ENCODE measurements at regions not wholly inside any gene's neighbourhood (a gene's known extent, or its start where the extent isn't known, plus 50 kb on each side); places are given as distances from the start of the nearest gene placed in this dataset.

DNA sequence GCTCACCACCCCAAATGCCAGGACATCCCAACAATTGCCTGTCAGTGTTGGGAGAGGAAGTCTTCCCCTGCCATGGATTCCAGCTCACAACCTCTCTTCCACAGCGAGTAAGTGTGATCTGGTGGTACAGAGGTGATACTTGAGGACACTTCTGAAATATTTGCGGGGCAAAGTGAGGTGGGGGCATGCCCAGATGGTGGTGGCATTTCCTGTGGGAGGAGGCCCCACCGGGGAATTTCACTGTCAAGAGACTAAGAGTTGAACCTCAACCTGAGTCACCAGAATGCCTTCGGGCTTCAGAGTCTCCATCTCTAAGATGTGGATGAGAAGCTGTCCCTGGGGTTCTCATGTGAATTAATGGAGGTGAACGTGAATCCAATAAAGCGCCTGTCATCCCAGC lies 122.3 kb upstream of the RFLNA start:
- Histone ChIP-seq H3K9me3 (ENCODE audit: control insufficient read depth, low read length) (no peaks in the 10 kb centered on the region), H3K27me3 (ENCODE audit: control insufficient read depth in 1 of 2, insufficient read depth in 2 of 2, low read length in 1 of 2) (no peaks in the 10 kb centered on the region), H3K4me3 (ENCODE audit: low read length in 2 of 2) (no peak overlapping the region), H3K36me3 (ENCODE audit: control insufficient read depth in 1 of 2, insufficient read depth in 2 of 2, low read length in 1 of 2) (no peaks in the 10 kb centered on the region), H3K27ac (ENCODE audit: low read depth in 1 of 2, low read length in 2 of 2) (no peak overlapping the region), H3K4me1 (ENCODE audit: control insufficient read depth in 1 of 2, insufficient read depth in 2 of 2, low read length in 2 of 2) (no peaks in the 10 kb centered on the region)
- intact Hi-C loops (cut with DNase I) = no loop called here
- ATAC-seq (ENCODE audit: low FRiP score) (no peak), DNase-seq (peak in 1 of 2 donors; percentile 2)
- WGBS, 2 donors = 94 to 95% methylated on average over 6 of the region's 6 CpGs

DNA sequence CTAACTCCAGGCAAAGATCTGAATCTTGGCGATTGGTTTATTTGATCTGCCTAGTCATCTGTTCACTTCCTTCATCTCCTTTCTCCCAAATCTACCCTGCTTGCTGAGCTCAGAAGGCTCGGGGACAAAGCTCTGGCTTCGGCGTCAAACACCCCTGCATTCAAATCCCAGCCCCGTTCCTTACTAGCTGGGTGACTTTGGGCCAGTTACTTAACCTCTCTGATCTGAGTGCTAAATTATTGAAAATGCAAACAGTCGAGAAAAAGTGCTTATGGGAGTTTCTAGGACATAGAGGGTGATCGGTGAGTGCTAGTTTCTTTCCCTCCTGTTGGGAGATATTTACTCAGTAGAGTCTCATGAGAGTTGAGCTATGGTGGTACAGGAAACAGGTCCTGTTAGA lies 121.2 kb upstream of the RFLNA start:
- no peak for ATAC-seq (ENCODE audit: low FRiP score)
- intact Hi-C loops (cut with DNase I) = no loop called here

DNA sequence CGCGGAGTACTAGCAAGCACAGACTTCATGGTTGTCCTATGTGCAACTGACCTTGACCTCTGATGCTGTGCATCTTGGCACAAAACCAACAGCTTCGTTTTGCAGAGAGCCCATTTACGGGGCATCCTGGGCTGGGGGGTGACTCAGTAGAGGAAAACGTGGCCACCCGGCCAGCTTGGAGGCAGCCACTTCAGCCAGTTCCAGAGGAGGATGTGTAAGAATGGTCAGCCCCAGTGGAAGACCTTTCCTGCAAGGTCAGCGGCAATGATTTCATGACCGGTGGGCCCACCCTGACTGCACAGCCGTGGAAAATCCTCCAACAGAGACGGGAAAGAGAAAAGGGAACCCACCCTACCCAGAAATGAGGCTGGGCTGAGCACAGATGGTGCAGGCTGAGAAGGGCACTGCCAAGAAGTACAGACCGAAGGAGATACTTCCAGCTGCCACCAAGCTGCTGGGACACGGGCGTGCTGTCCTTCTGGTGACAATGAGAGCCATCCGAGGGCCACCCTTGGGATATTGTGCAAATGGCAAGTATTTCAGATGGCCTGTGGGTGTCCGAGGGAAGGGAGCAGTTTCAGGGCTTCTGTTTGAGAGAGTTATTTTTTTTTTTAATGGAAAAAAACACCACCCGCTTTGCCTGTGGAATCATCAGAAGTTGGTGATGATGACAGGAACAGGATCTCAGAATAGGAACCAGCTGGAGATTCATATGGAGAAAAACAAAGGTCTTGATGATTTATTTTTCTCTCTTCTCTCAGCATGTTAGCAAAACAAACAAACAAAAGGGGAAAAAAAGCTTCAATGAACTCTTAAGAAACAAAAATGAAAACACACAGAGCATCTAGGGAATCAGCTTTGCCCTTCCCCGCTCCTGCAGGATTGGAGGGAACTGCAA lies 120.2 kb upstream of the RFLNA start:
- no peak for ATAC-seq (ENCODE audit: low FRiP score)
- H3K9me3 ChIP-seq (ENCODE audit: control insufficient read depth, low read length) = no peaks in the 10 kb centered on the region
- no peak overlapping the region for H3K27ac ChIP-seq (ENCODE audit: low read depth in 1 of 2, low read length in 2 of 2)
- H3K4me1 ChIP-seq (ENCODE audit: control insufficient read depth in 1 of 2, insufficient read depth in 2 of 2, low read length in 2 of 2) = no peaks in the 10 kb centered on the region
- H3K4me3 ChIP-seq (ENCODE audit: low read length in 2 of 2) = no peak overlapping the region
- no peaks in the 10 kb centered on the region for H3K27me3 ChIP-seq (ENCODE audit: control insufficient read depth in 1 of 2, insufficient read depth in 2 of 2, low read length in 1 of 2)
- peak in 1 of 2 donors; percentile 32 for DNase-seq
- intact Hi-C loops (cut with DNase I) = no loop called here
- H3K36me3 ChIP-seq (ENCODE audit: control insufficient read depth in 1 of 2, insufficient read depth in 2 of 2, low read length in 1 of 2) = no peaks in the 10 kb centered on the region
- 82 to 88% methylated on average over 17 of the region's 17 CpGs for whole genome bisulfite sequencing, 2 donors

More for the DNA sequence above, 121.2 kb upstream of the RFLNA start:
- Histone ChIP-seq H3K27ac (ENCODE audit: low read depth in 1 of 2, low read length in 2 of 2) (no peak overlapping the region), H3K4me3 (ENCODE audit: low read length in 2 of 2) (no peak overlapping the region), H3K27me3 (ENCODE audit: control insufficient read depth in 1 of 2, insufficient read depth in 2 of 2, low read length in 1 of 2) (no peaks in the 10 kb centered on the region), H3K4me1 (ENCODE audit: control insufficient read depth in 1 of 2, insufficient read depth in 2 of 2, low read length in 2 of 2) (no peaks in the 10 kb centered on the region), H3K9me3 (ENCODE audit: control insufficient read depth, low read length) (no peaks in the 10 kb centered on the region), H3K36me3 (ENCODE audit: control insufficient read depth in 1 of 2, insufficient read depth in 2 of 2, low read length in 1 of 2) (no peaks in the 10 kb centered on the region)
- WGBS, 2 donors = 95 to 96% methylated on average over 7 of the region's 7 CpGs
- DNase-seq = peak in 1 of 2 donors; percentile 5

DNA sequence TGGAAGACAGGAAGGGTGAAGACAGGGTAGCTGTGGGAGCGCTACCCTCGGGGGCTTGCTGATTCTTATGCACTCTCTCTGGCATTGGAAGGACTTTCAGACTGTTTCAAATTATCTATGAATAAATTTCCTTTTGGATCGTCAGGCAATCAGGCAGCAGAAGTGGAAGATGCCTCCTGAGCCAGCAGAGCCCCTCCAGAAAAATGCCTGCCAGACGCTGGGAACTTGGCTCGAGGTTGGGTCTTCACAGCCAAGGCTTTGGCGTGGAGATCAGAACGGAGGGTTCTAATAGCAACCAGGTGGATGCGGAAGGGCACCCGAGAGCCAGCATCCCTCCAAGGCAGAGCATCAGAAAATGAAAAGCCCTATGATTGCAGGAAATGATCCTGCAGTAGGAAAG lies 119.2 kb upstream of the RFLNA start:
- H3K4me3 ChIP-seq (ENCODE audit: low read length in 2 of 2) = no peak overlapping the region
- no peaks in the 10 kb centered on the region for H3K36me3 ChIP-seq (ENCODE audit: control insufficient read depth in 1 of 2, insufficient read depth in 2 of 2, low read length in 1 of 2)
- H3K9me3 ChIP-seq (ENCODE audit: control insufficient read depth, low read length) = no peaks in the 10 kb centered on the region
- WGBS, 2 donors = 62 to 70% methylated on average over 9 of the region's 9 CpGs
- no peak for ATAC-seq (ENCODE audit: low FRiP score)
- intact Hi-C loops (cut with DNase I) = no loop called here
- H3K27me3 ChIP-seq (ENCODE audit: control insufficient read depth in 1 of 2, insufficient read depth in 2 of 2, low read length in 1 of 2) = no peaks in the 10 kb centered on the region
- DNase-seq = no peak
- no peaks in the 10 kb centered on the region for H3K4me1 ChIP-seq (ENCODE audit: control insufficient read depth in 1 of 2, insufficient read depth in 2 of 2, low read length in 2 of 2)
- no peak overlapping the region for H3K27ac ChIP-seq (ENCODE audit: low read depth in 1 of 2, low read length in 2 of 2)

DNA sequence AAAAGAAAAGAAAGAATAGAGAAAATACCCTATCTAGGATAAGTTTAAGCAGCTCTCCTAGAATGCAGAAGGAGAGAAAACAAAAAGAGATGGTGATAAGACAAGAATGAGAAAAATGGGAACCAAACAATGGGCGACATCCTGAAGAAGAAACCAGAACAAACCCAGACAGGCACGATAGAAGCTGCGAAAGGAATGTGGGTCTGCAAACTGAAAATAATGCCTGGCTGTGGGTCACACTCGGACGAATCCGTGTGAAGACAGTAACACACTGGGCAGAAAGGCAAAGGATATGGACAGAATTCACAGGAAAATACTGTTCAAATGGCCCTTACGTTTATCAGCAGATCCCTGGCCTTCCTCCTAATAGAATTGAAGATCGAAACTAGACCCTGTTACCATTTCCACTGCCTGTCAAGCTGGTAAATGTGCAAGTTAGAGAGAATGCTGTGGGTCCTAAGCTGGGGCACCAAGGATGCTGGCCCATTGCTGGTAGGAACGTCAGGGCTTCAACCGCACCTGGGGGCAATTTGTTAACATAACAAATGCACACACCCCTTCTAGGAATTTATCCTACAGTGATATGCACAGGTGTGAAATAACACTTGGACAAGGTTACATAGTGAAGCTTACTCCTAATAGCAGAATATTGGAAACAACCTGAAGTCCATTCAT lies 117.5 kb upstream of the RFLNA start:
- H3K27me3 ChIP-seq (ENCODE audit: control insufficient read depth in 1 of 2, insufficient read depth in 2 of 2, low read length in 1 of 2) = no peaks in the 10 kb centered on the region
- intact Hi-C loops (cut with DNase I) = no loop called here
- no peaks in the 10 kb centered on the region for H3K9me3 ChIP-seq (ENCODE audit: control insufficient read depth, low read length)
- H3K4me1 ChIP-seq (ENCODE audit: control insufficient read depth in 1 of 2, insufficient read depth in 2 of 2, low read length in 2 of 2) = no peaks in the 10 kb centered on the region
- no peaks in the 10 kb centered on the region for H3K36me3 ChIP-seq (ENCODE audit: control insufficient read depth in 1 of 2, insufficient read depth in 2 of 2, low read length in 1 of 2)
- H3K4me3 ChIP-seq (ENCODE audit: low read length in 2 of 2) = no peak overlapping the region
- DNase-seq = no peak
- no peak overlapping the region for H3K27ac ChIP-seq (ENCODE audit: low read depth in 1 of 2, low read length in 2 of 2)
- 81 to 88% methylated on average over 10 of the region's 10 CpGs for WGBS, 2 donors
- ATAC-seq (ENCODE audit: low FRiP score) = no peak

DNA sequence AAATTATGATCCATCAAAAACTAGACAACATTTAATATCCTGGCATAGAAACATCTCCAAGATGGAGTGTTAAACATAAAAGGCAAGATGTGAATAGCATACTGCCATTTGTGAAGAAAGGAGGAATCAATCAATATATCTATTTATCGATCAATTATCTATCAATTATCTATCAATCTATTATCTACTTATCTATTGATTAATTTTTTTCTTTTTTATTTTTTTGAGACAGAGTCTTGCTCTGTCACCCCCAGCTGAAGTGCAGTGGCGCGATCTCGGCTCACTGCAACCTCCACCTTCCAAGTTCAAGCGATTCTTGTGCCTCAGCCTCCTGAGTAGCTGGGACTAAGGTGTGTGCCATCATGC lies 117.0 kb upstream of the RFLNA start:
- H3K36me3 ChIP-seq (ENCODE audit: control insufficient read depth in 1 of 2, insufficient read depth in 2 of 2, low read length in 1 of 2) = no peaks in the 10 kb centered on the region
- ATAC-seq (ENCODE audit: low FRiP score) = no peak
- DNase-seq = no peak
- H3K27ac ChIP-seq (ENCODE audit: low read depth in 1 of 2, low read length in 2 of 2) = no peak overlapping the region
- intact Hi-C loops (cut with DNase I) = no loop called here
- 96 to 98% methylated on average over 5 of the region's 5 CpGs for WGBS, 2 donors
- H3K4me1 ChIP-seq (ENCODE audit: control insufficient read depth in 1 of 2, insufficient read depth in 2 of 2, low read length in 2 of 2) = no peaks in the 10 kb centered on the region
- H3K4me3 ChIP-seq (ENCODE audit: low read length in 2 of 2) = no peak overlapping the region
- no peaks in the 10 kb centered on the region for H3K27me3 ChIP-seq (ENCODE audit: control insufficient read depth in 1 of 2, insufficient read depth in 2 of 2, low read length in 1 of 2)
- H3K9me3 ChIP-seq (ENCODE audit: control insufficient read depth, low read length) = no peaks in the 10 kb centered on the region

DNA sequence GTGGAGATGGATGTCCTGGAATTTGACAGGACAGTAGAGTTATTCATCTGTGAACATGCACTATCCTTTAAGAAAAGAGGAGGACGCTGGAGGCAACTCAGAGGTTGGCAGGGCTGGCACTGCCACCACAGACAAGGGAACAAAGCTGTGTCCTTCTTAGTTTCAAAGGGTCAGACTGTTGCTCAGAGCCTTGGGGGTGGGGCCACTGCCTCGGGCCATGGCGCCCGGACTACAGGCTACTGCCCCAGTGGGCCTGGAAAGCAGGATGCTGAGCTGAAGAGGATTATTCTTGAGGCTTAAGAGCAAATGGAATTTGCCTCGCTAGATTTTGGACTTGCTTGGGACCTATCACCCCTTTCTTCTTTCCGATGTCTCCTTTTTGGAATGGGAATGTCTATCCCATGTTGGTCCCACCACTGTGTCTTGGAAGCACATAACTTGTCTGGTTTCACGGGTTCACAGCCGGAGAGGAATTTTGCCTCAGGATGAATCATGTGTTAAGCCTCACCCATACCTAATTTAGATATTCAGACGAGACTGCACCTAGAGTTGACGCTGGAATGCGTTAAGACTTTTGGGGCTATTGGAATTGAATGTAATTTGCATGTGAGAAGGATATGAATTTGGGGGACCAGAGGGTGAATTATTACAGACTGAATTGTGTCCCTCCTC lies 114.8 kb upstream of the RFLNA start:
- 86 to 87% methylated on average over 11 of the region's 11 CpGs for WGBS, 2 donors
- H3K27me3 ChIP-seq (ENCODE audit: control insufficient read depth in 1 of 2, insufficient read depth in 2 of 2, low read length in 1 of 2) = no peaks in the 10 kb centered on the region
- H3K27ac ChIP-seq (ENCODE audit: low read depth in 1 of 2, low read length in 2 of 2) = no peak overlapping the region
- no peaks in the 10 kb centered on the region for H3K9me3 ChIP-seq (ENCODE audit: control insufficient read depth, low read length)
- intact Hi-C loops (cut with DNase I) = no loop called here
- H3K4me3 ChIP-seq (ENCODE audit: low read length in 2 of 2) = no peak overlapping the region
- DNase-seq = no peak
- no peaks in the 10 kb centered on the region for H3K36me3 ChIP-seq (ENCODE audit: control insufficient read depth in 1 of 2, insufficient read depth in 2 of 2, low read length in 1 of 2)
- H3K4me1 ChIP-seq (ENCODE audit: control insufficient read depth in 1 of 2, insufficient read depth in 2 of 2, low read length in 2 of 2) = no peaks in the 10 kb centered on the region
- no peak for ATAC-seq (ENCODE audit: low FRiP score)

DNA sequence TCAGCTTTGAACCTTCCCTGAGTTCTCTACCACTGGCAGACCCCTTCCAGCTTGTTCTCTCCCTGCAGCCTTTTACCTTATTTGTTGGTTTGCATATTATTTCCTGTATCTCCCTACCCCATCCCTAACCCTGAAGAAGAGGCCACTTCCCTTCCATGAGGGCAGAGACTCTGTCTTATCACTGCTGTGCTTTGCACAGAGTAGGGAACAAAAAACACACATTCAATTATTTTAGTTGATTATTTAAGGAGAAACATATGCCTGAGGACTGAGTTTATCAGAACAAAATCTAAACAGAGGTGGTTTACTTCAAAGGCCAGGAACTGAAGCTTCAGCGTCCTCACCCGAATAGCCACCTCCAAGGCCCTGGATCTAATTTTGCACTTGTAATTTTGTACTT lies 111.7 kb upstream of the RFLNA start:
- 77 to 91% methylated on average over 2 of the region's 2 CpGs for WGBS, 2 donors
- intact Hi-C loops (cut with DNase I) = no loop called here
- H3K4me1 ChIP-seq (ENCODE audit: control insufficient read depth in 1 of 2, insufficient read depth in 2 of 2, low read length in 2 of 2) = no peaks in the 10 kb centered on the region
- no peaks in the 10 kb centered on the region for H3K9me3 ChIP-seq (ENCODE audit: control insufficient read depth, low read length)
- ATAC-seq (ENCODE audit: low FRiP score) (no peak), DNase-seq (no peak)
- H3K36me3 ChIP-seq (ENCODE audit: control insufficient read depth in 1 of 2, insufficient read depth in 2 of 2, low read length in 1 of 2) = no peaks in the 10 kb centered on the region
- no peak overlapping the region for H3K4me3 ChIP-seq (ENCODE audit: low read length in 2 of 2)
- no peaks in the 10 kb centered on the region for H3K27me3 ChIP-seq (ENCODE audit: control insufficient read depth in 1 of 2, insufficient read depth in 2 of 2, low read length in 1 of 2)
- no peak overlapping the region for H3K27ac ChIP-seq (ENCODE audit: low read depth in 1 of 2, low read length in 2 of 2)

Data from aorta (tissue), 5 donors.